Smooth muscle cell (in vitro differentiated cells): ENCODE measurements at regions not wholly inside any gene's neighbourhood (a gene's known extent, or its start where the extent isn't known, plus 50 kb on each side); places are given as distances from the start of the nearest gene placed in this dataset.
"Not testable (repeated sequence)": the region's sequence is repeated elsewhere in the genome, so short reads cannot be mapped to it uniquely, and the experiment has no call there.

Experiments
- DNase-seq: peaks from one replicate; lab custom pipeline; 2025; ENCODE audit not compliant: unreplicated experiment; lab: John Stamatoyannopoulos, UW
- H2AFZ ChIP-seq: fragments of 200-600 bp; sonication (generic); 2 replicates; pipeline ENCODE4 v1.6.0; 2016; ENCODE audit warnings: antibody characterized with exemption, low read depth, mild to moderate bottlenecking
- H3F3A ChIP-seq: fragments of 200-600 bp; sonication (generic); 2 replicates; pipeline ENCODE4 v1.6.0; 2017; ENCODE audit warnings: antibody characterized with exemption, low read depth
- H3K27ac ChIP-seq: fragments of 200-600 bp; sonication (generic); 2 replicates; pipeline ENCODE4 v1.5.1; 2016; ENCODE audit warnings: low read depth, mild to moderate bottlenecking
- H3K27me3 ChIP-seq: fragments of 200-600 bp; sonication (generic); 2 replicates; pipeline ENCODE4 v1.6.1; 2016; ENCODE audit warnings: low read depth, mild to moderate bottlenecking
- H3K36me3 ChIP-seq: fragments of 200-600 bp; sonication (generic); 2 replicates; pipeline ENCODE4 v1.5.1; 2016; ENCODE audit warnings: low read depth
- H3K4me1 ChIP-seq: fragments of 200-600 bp; sonication (generic); 2 replicates; pipeline ENCODE4 v1.5.1; 2016; ENCODE audit warnings: low read depth
- H3K4me2 ChIP-seq: fragments of 200-600 bp; sonication (generic); 2 replicates; pipeline ENCODE4 v1.6.0; 2016; ENCODE audit warnings: mild to moderate bottlenecking
- H3K4me3 ChIP-seq: fragments of 200-600 bp; sonication (generic); 2 replicates; pipeline ENCODE4 v1.5.1; 2016; ENCODE audit warnings: mild to moderate bottlenecking
- H3K79me2 ChIP-seq: fragments of 200-600 bp; sonication (generic); 2 replicates; pipeline ENCODE4 v1.6.0; 2016; ENCODE audit warnings: low read depth, mild to moderate bottlenecking
- H3K9ac ChIP-seq: fragments of 200-600 bp; sonication (generic); 2 replicates; pipeline ENCODE4 v1.6.0; 2016; ENCODE audit warnings: low read depth
- H3K9me3 ChIP-seq: fragments of 200-600 bp; sonication (generic); replicated peaks from 2 replicates; pipeline ENCODE4 v1.5.1; 2016; ENCODE audit warnings: low read depth
- H4K20me1 ChIP-seq: fragments of 200-600 bp; sonication (generic); 2 replicates; pipeline ENCODE4 v1.6.0; 2016; ENCODE audit warnings: low read depth
- CTCF ChIP-seq: fragments of 200-600 bp; sonication (generic); IDR thresholded peaks from 2 replicates; pipeline ENCODE4 v1.5.1; 2017; ENCODE audit warnings: borderline replicate concordance, mild to moderate bottlenecking, antibody characterized with exemption; ENCODE audit not compliant: insufficient read depth, poor library complexity, severe bottlenecking
- WGBS: methylation state at CpG from one replicate; pipeline ENCODE4 v1.1.7; 2016; ENCODE audit warnings: low lambda C conversion rate; 5-methylcytosine and 5-hydroxymethylcytosine counted together

DNA sequence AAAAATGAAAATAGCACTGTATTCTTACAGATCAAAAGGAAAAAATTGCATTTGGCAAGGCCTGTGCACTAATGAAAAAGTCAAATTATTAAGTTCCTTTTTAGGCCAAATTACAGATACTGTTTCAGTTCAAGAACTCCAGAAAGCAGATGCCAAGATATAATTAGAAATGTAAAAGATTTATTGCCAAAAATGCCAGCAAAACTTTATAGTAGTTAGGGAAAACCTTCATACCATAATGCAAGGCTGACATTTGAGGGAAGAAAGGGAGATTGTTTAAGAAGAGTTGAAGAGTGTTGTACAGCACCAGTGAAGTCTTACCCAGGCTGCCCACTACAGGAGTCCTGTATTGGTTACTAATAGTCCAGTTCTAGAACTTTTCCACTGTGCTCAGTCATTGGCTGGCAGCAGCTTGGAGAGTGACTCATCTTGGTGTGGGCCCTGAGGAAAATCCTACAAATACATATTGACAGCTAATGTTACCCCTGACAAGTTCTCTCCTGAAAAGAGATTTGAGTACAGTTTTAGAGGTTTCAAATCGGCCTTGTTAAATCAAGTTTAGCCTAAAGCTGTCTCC, 600.4 kb downstream of the C12orf50 start:
- Histone ChIP-seq H2AFZ (no peak overlapping the region), H3K79me2 (no peaks in the 10 kb centered on the region), H3K36me3 (no peaks in the 10 kb centered on the region), H3K4me3 (no peak overlapping the region), H3F3A (no peaks in the 10 kb centered on the region), H3K27ac (peak overlapping the region; percentile 66), H4K20me1 (no peaks in the 10 kb centered on the region), H3K4me1 (no peaks in the 10 kb centered on the region), H3K9me3 (no peaks in the 10 kb centered on the region), H3K4me2 (no peak overlapping the region), H3K9ac (no peak overlapping the region), H3K27me3 (no peaks in the 10 kb centered on the region)
- 81% methylated on average over 1 of the region's 1 CpG for WGBS
- DNase-seq = no peak
- no peak for TF ChIP-seq CTCF

DNA sequence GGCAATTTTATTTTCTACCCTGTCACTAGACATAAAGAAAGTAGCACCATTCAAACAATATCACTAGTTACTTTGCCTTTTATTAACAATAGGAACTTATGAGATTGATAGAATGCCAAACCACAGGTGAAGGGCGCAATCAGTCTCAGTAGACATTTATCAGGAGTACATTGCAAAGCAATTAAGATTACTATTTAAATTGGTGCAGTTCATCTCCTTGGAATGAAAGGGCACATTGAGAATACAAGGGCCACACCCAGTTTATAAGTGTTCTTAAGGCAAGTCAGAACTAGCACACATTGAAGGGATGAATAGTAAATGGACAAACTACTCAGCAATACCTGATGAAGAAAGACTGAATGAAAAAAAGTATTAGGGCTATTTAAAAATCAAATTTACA, 601.4 kb downstream of the C12orf50 start:
- TF ChIP-seq CTCF = no peak
- Histone ChIP-seq H3K9me3 (no peaks in the 10 kb centered on the region), H3K4me2 (no peak overlapping the region), H3K36me3 (no peaks in the 10 kb centered on the region), H2AFZ (no peak overlapping the region), H3K9ac (no peak overlapping the region), H4K20me1 (no peaks in the 10 kb centered on the region), H3K79me2 (no peaks in the 10 kb centered on the region), H3K27me3 (no peaks in the 10 kb centered on the region), H3K4me1 (no peaks in the 10 kb centered on the region), H3K4me3 (no peak overlapping the region), H3F3A (no peaks in the 10 kb centered on the region), H3K27ac (peak overlapping the region; percentile 66)
- 92% methylated on average over 1 of the region's 1 CpG for WGBS
- no peak for DNase-seq

GRCh38 chr12:87425942-87426554, 603.2 kb downstream of the C12orf50 start:
- Histone ChIP-seq H3K36me3 (no peaks in the 10 kb centered on the region), H2AFZ (no peak overlapping the region), H3K4me3 (no peak overlapping the region), H3K9ac (no peak overlapping the region), H3K27me3 (no peaks in the 10 kb centered on the region), H3K79me2 (no peaks in the 10 kb centered on the region), H3F3A (no peaks in the 10 kb centered on the region), H3K9me3 (no peaks in the 10 kb centered on the region), H3K4me1 (no peaks in the 10 kb centered on the region), H3K27ac (peak overlapping the region; percentile 60), H4K20me1 (no peaks in the 10 kb centered on the region), H3K4me2 (no peak overlapping the region)
- 55% methylated on average over 2 of the region's 2 CpGs for WGBS
- TF ChIP-seq CTCF = no peak
- no peak for DNase-seq

- H3K79me2 ChIP-seq, H3K27me3 ChIP-seq, H3K4me2 ChIP-seq, H3K36me3 ChIP-seq, H3K9me3 ChIP-seq, H3K4me1 ChIP-seq, H3K27ac ChIP-seq, H2AFZ ChIP-seq, H4K20me1 ChIP-seq, DNase-seq, H3K9ac ChIP-seq, H3K4me3 ChIP-seq, H3F3A ChIP-seq: not testable (repeated sequence)
- WGBS = 94% methylated on average over 2 of the region's 2 CpGs
These were observed 608.0 kb downstream of the C12orf50 start for GRCh38 chr12:87421233-87421632.
